DOHH2 (cell line): ENCODE measurements at regions not wholly inside any gene's neighbourhood (a gene's known extent, or its start where the extent isn't known, plus 50 kb on each side); places are given as distances from the start of the nearest gene placed in this dataset.

Experiments used
- H3F3A ChIP-seq: fragments of 200-600 bp; sonication (generic), shearing (Covaris generic); 2 replicates; pipeline ENCODE4 v1.6.0; 2016; ENCODE audit warnings: antibody characterized with exemption, mild to moderate bottlenecking; ENCODE audit not compliant: control insufficient read depth, insufficient read depth
- H3K27ac ChIP-seq: fragments of 200-600 bp; sonication (generic); 2 replicates; pipeline ENCODE4 v1.5.1; 2014; ENCODE audit warnings: low read depth, mild to moderate bottlenecking, low read length, moderate library complexity
- H3K27me3 ChIP-seq: fragments of 200-600 bp; sonication (generic); 2 replicates; pipeline ENCODE4 v1.6.1; 2014; ENCODE audit warnings: mild to moderate bottlenecking, low read length, mixed read lengths; ENCODE audit not compliant: control insufficient read depth
- H3K36me3 ChIP-seq: fragments of 200-600 bp; sonication (generic); 2 replicates; pipeline ENCODE4 v1.6.1; 2014; ENCODE audit warnings: mild to moderate bottlenecking, low read length, moderate library complexity, mixed read lengths; ENCODE audit not compliant: control insufficient read depth
- H3K4me1 ChIP-seq: fragments of 200-600 bp; sonication (generic); 2 replicates; pipeline ENCODE4 v1.6.1; 2014; ENCODE audit warnings: mild to moderate bottlenecking, low read length, mixed read lengths; ENCODE audit not compliant: control insufficient read depth
- H3K4me2 ChIP-seq: fragments of 200-600 bp; sonication (generic); 2 replicates; pipeline ENCODE4 v1.6.0; 2014; ENCODE audit warnings: mild to moderate bottlenecking, low read length, moderate library complexity
- H3K4me3 ChIP-seq: fragments of 200-600 bp; sonication (generic); 2 replicates; pipeline ENCODE4 v1.5.1; 2014; ENCODE audit warnings: mild to moderate bottlenecking, low read length, mixed read lengths
- H3K79me2 ChIP-seq: fragments of 200-600 bp; sonication (generic); 2 replicates; pipeline ENCODE4 v1.6.1; 2014; ENCODE audit warnings: mild to moderate bottlenecking, low read length, mixed read lengths; ENCODE audit not compliant: control insufficient read depth
- H3K9me2 ChIP-seq: fragments of 200-600 bp; sonication (generic); replicated peaks from 2 replicates; pipeline ENCODE4 v1.6.1; 2014; ENCODE audit warnings: mild to moderate bottlenecking, low read length, mixed read lengths; ENCODE audit not compliant: control insufficient read depth
- H3K9me3 ChIP-seq: fragments of 200-600 bp; sonication (generic); 2 replicates; pipeline ENCODE4 v1.6.1; 2014; ENCODE audit warnings: antibody characterized with exemption, low read length, mixed read lengths; ENCODE audit not compliant: control insufficient read depth, insufficient read depth
- H4K20me1 ChIP-seq: fragments of 200-600 bp; sonication (generic); 2 replicates; pipeline ENCODE4 v1.6.0; 2014; ENCODE audit warnings: low read depth, mild to moderate bottlenecking, antibody characterized with exemption, low read length, moderate library complexity; ENCODE audit not compliant: control insufficient read depth, insufficient read depth
- EZH2phosphoT487 ChIP-seq: fragments of 200-600 bp; sonication (generic); IDR thresholded peaks from 2 replicates; pipeline ENCODE4 v1.6.1; 2017; ENCODE audit warnings: borderline replicate concordance, mild to moderate bottlenecking, antibody characterized with exemption, low read length, moderate library complexity, mixed read lengths
- TF ChIP-seq, protein P1 (sequence below): fragments of 200-600 bp; sonication (generic); IDR thresholded peaks from one replicate; pipeline ENCODE4 v1.5.1; 2014; ENCODE audit warnings: antibody characterized with exemption, mild to moderate bottlenecking, low read depth, low read length; ENCODE audit not compliant: poor library complexity, severe bottlenecking

DNA sequence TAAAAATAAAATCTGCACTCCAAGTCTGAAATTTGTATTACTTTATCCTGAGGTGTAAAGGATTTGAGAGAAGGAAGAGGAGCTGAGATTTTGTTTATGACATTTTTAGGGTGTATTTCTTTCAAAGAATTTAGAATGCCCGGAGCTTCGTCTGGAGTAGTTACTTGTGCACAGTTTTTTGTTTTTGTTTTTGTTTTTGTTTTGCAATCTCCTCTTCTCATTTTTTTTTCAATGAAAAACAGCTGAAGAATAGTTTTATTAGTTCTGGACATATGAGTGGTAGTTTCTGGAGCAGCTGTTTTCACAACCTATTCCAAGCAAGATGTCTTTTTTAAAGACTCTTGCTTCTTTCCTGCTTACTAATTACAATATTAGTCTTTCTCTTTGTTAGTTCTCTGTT lies 408.2 kb upstream of the PTGER4 start:
- Histone ChIP-seq H3K79me2 (no peaks in the 10 kb centered on the region), H3K27ac (no peak overlapping the region), H3K4me2 (no peak overlapping the region), H3K9me2 (no peaks in the 10 kb centered on the region), H3F3A (no peaks in the 10 kb centered on the region), H3K4me1 (no peaks in the 10 kb centered on the region), H3K4me3 (no peak overlapping the region), H3K36me3 (no peaks in the 10 kb centered on the region), H4K20me1 (no peaks in the 10 kb centered on the region), H3K27me3 (no peaks in the 10 kb centered on the region), H3K9me3 (no peaks in the 10 kb centered on the region)
- TF ChIP-seq, protein P1, sequence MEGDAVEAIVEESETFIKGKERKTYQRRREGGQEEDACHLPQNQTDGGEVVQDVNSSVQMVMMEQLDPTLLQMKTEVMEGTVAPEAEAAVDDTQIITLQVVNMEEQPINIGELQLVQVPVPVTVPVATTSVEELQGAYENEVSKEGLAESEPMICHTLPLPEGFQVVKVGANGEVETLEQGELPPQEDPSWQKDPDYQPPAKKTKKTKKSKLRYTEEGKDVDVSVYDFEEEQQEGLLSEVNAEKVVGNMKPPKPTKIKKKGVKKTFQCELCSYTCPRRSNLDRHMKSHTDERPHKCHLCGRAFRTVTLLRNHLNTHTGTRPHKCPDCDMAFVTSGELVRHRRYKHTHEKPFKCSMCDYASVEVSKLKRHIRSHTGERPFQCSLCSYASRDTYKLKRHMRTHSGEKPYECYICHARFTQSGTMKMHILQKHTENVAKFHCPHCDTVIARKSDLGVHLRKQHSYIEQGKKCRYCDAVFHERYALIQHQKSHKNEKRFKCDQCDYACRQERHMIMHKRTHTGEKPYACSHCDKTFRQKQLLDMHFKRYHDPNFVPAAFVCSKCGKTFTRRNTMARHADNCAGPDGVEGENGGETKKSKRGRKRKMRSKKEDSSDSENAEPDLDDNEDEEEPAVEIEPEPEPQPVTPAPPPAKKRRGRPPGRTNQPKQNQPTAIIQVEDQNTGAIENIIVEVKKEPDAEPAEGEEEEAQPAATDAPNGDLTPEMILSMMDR: no peak
- no peak for TF ChIP-seq EZH2phosphoT487

DNA sequence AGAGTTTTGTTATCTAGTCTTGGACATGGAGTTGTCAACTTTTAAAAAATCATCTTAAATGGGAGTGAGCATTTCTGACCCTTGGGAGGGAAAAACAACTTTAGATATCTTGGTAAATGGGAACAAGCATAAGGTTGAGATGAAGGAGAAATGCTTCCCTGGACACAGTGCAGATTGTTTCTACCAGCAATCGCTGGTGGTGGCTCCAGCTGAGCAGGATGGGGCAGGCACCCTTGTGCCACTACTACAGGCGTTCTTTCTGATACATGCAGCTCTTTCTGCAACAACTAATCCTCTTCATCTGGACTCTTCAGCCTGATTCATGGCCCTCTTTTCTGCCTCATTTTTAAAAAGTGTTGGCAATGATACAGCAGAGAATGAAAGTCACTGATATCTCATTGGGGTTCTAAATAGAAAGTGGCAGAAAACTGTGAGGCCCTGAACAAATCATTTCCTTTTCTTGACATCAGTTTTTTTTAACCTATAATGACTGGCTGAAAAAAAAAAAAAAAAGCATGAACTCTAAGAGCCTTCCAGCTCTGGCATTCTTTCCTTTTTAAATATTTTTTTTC lies 409.4 kb upstream of the PTGER4 start:
- Histone ChIP-seq H3K27ac (no peak overlapping the region), H3K36me3 (no peaks in the 10 kb centered on the region), H3K79me2 (no peaks in the 10 kb centered on the region), H3K9me3 (no peaks in the 10 kb centered on the region), H3K4me3 (no peak overlapping the region), H4K20me1 (no peaks in the 10 kb centered on the region), H3K9me2 (no peaks in the 10 kb centered on the region), H3F3A (no peaks in the 10 kb centered on the region), H3K4me1 (no peaks in the 10 kb centered on the region), H3K4me2 (no peak overlapping the region), H3K27me3 (no peaks in the 10 kb centered on the region)
- TF ChIP-seq EZH2phosphoT487: no peak
- TF ChIP-seq, protein P1: no peak

GRCh38 chr5:40268088-40268487 lies 411.6 kb upstream of the PTGER4 start:
- no peaks in the 10 kb centered on the region for H3F3A ChIP-seq
- no peaks in the 10 kb centered on the region for H3K9me3 ChIP-seq
- no peak overlapping the region for H3K4me3 ChIP-seq
- no peaks in the 10 kb centered on the region for H4K20me1 ChIP-seq
- H3K27me3 ChIP-seq: no peaks in the 10 kb centered on the region
- H3K79me2 ChIP-seq: no peaks in the 10 kb centered on the region
- TF ChIP-seq, protein P1: no peak
- H3K27ac ChIP-seq: no peak overlapping the region
- H3K36me3 ChIP-seq: no peaks in the 10 kb centered on the region
- no peaks in the 10 kb centered on the region for H3K9me2 ChIP-seq
- H3K4me2 ChIP-seq: no peak overlapping the region
- H3K4me1 ChIP-seq: no peaks in the 10 kb centered on the region
